ENCODE measurements at regions not wholly inside any gene's neighbourhood (a gene's known extent, or its start where the extent isn't known, plus 50 kb on each side); places are given as distances from the start of the nearest gene placed in this dataset.

- TF ChIP-seq CTCF (IDR thresholded peaks at IDR 0.05) = no peak
- TF ChIP-seq POLR2AphosphoS5 (IDR thresholded peaks at IDR 0.05) = no peak
- no peak for TF ChIP-seq POLR2A (IDR thresholded peaks at IDR 0.05)
These were observed 652.4 kb downstream of the PLPP3 start for GRCh38 chr1:55926906-55927471.

All from prostate gland (tissue), 2 donors.